CD1c-positive myeloid dendritic cell (primary cell): ENCODE measurements at regions not wholly inside any gene's neighbourhood (a gene's known extent, or its start where the extent isn't known, plus 50 kb on each side); places are given as distances from the start of the nearest gene placed in this dataset.

ENCODE experiments used
- DNase-seq: peaks from one replicate; pipeline ENCODE4 v3.0.0-alpha.2; 2016; ENCODE audit errors: extremely low spot score

- no peak for DNase-seq
Observed at GRCh38 chr20:24063100-24063499, 74.5 kb upstream of the GGTLC1 start.

DNA sequence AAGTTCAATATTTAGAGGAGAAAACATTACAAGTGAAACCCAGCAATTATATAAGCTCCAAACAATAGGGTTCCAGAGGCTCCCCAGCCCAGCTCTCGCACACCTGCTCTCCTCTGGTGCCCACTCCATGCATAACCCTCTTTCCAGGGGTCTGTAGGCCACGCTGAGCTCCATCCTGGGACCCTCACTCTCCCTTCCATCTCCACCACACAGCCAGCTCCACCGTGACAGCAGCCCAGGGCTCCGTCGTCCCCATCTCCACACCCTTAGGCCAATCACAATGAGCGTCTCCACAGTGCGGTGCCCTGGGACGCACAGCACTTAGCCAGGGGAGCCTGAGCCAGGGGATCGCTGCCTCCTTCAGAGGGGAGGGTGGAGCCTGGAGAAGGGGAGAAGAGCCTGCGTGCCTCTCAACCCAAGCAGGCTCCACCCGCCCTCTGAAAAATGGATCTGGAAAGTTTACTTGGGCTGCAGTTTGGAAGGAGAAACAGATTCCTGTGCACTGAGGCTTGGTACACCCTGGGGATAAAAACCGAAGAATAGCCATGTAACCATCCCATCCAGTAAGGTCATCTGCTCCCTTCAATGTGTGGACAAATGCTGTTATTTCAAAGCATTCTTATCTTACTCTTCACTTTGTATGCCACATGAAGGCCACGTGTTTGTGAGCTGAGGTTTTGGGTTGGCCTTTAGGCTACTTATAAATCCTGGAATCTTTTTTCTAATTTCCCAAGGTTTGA is 72.4 kb upstream of the GGTLC1 start:
- DNase-seq = no peak

DNA sequence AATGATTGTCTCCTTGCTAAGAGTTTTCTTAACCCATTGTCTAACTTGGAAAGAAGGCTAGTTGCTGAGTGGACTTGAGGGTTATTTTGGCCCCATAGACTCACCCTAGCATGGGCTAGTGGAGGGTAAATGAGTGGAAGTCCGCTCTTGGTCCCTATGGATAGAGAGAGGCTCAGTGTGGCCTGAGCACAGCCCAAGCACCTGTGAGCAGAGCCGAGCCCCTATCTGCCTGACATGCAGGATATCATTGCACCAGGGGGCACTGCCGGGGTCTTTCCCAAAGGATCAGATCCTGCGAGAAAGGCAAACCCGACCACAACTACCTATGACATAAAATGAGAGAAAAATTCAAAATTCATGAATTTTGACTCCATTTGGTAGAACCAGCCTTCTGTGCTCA is 70.6 kb upstream of the GGTLC1 start:
- DNase-seq = no peak

DNA sequence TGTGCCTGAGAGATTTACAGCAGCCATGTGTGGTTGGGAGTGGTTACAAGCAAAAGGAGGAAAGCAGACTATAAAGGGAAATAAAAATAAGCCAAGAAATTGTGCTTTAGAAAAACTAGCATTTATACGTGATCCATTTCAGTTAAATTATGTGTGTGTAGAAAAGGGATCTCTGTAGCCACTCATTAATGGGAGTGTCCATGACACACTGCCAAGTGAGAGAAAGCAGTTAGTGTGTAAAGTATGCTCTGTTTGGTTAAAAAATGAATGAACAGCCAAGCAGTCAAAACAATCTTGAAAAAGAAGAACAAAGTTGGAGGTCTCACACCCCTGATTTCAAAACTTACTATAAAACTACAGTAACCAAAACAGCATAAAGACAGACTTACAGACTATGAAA is 67.9 kb upstream of the GGTLC1 start:
- no peak for DNase-seq

- no peak for DNase-seq
Observed at GRCh38 chr20:24052599-24053275, 64.2 kb upstream of the GGTLC1 start.

DNA sequence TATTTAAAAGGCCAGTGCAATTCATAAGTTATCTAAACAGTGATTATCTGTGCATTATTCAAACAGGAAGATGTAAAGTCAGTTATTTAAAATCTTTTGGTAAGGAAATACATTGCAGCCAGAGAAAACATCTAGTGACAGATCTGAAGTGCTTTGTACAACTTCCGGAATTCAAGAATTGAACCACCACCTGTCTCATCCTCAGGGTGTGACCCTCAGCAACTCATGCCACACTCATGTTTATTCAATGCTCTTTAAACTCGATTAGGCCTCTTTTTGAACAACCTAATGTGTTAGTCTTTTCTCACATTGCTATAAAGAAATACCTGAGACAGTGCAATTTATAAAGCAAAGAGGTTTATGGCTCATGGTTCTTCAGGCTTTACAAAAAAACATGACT is 62.6 kb upstream of the GGTLC1 start:
- no peak for DNase-seq

DNA sequence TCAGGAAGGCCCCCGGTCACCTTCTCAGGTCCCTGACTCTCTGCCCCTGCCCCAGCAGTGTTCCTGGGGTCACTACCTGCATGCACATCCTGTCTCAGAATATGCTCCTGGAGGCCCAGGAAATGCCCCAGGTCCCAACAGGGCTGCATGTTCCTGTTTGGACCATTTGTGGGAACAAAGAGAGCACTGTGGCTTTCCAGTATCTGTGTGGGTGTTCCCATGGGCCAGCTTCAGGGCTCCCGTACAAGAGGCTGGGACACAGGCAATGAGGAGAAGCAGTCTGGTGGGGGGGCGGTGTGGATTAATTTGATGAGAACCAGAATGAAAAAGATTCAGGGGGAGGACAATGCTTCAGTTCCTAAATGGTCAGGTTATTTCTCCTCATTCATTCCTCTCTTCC is 61.5 kb upstream of the GGTLC1 start:
- no peak for DNase-seq

DNA sequence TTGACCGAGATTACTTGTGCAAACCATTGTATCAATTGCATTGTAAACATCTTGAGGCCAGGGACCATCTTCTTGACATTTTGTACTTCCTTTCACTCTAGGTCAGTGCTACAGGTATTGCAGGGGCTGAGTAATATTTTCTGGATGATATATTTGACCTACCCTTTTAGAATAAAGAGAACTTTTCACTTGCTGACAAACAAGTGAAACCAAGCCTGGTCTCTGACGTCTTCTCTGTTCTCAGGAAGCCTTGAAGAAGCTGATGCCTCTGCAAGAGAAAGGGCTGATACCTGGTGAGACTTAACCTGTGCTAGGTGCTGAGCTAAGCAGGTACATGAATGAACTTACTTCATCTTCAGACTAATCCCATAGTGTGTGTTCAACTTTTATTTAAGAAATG is 60.5 kb upstream of the GGTLC1 start:
- DNase-seq = no peak

DNA sequence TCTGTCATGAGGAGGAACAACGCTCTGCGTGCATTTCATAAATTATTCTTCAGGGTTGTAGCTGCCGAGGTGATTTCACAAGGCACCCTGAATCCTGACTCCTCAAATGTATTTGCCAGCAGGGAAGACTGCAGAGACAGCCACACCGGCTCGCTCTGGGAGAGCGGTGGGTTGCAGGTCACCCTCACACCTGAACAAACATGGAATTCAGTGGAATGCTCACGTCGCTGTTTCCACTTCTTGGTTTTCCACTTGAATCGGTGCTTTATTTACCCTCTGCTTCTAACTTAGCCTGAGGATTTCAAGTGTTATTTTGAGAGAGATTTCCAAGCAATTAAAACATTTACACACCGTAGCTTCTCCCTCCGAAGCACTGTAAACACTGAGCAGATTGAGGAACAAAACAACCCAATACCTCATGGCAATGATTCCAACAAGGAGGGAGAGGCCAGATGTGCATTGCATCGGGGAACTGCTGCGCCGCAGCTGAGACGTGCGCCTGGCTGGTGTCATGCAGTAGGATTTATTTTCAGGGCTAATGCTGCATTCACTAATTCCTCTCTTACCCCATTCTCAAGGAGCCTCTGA is 59.5 kb upstream of the GGTLC1 start:
- no peak for DNase-seq

DNA sequence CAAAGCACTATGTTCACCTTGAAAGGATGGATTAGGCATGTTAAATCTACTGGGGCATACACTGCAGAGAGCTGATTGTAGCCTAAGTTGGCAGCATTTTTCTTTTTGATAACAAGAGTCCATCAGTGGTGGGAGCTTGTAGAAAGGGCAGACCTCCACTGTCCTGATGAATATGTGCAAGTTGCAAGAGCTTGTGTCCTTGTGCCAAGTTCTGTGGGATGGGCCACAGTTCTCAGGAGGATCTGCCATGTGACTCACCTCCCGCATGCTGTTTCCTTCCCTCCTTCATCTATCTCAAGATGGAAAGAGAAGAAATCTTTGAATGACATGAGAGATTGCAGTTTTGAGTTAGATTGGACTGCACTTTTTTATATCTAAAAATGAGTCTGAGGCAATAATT is 58.3 kb upstream of the GGTLC1 start:
- DNase-seq = no peak

- DNase-seq = no peak
Observed at GRCh38 chr20:24045621-24046318, 57.2 kb upstream of the GGTLC1 start.

DNA sequence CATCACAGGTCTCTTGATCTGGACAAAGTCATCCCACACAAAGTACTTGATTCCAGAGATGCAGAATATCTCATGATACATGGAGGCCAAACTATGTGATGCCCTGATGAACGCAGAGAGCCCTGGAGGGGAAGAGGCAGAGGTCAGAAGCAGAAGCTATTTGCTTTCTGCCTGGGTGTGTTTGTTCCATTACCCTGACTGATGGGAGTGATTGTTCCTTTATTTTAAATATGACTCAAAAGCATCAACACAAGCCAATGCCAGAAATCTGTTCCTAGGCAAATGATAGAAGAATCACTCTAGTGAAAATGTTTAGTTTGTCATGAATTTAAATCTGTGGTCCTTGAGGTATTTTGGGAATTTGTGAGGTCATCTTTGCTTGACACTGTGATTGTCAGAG is 54.7 kb upstream of the GGTLC1 start:
- no peak for DNase-seq

DNA sequence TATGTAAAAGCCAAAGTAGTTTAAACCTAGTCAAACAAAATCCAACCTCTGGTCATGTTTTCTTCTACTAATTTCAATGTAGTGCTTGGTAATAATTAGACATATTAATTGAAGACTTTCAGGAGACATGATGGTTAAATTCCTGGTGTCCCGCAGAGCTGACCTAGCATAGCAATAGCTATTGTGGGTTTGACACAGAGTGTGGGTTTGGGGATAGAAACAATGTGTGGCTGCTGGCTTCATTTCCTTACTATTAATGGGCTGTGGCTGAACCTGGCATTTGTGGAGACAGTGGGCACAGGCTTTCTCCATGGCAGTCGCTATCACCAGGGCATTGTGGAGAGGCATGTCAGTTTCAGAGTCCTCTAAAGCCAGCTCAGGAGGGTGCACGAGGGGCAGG is 54.1 kb upstream of the GGTLC1 start:
- no peak for DNase-seq

DNA sequence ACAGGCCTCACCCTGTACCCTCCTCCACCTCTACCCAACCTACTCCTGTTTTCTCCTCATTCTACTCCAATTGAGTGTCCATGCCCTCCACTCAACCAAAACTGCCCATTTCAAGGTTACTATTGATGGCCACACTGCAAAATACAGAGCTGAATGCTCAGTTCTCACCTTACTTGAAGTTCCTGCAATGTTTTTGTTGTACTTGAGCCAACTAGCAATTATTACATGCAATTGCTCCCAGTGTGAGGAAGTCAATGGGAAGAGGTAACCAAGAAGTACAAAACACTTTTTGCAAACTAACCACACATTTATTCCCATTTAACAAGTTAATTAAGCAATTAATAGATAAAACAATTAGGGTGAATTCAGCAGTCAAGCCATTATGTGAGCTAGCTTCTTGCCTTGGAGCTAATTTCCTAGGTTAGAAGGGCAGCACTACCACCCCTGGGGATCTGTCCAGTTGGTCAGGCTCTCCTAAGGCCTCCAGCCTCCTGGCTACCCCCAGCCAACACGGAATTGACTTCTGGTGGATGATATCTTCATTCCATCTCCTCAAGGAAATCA is 52.4 kb upstream of the GGTLC1 start:
- DNase-seq = no peak

- DNase-seq = no peak
Observed at GRCh38 chr20:24039196-24039595, 50.6 kb upstream of the GGTLC1 start.
